GM12865 (cell line): ENCODE measurements at regions not wholly inside any gene's neighbourhood (a gene's known extent, or its start where the extent isn't known, plus 50 kb on each side); places are given as distances from the start of the nearest gene placed in this dataset.

Experiments used
- DNase-seq: peaks from one replicate; pipeline ENCODE4 v3.0.0; 2010; ENCODE audit warnings: low read depth
- H3K4me3 ChIP-seq: 2 replicates; pipeline ENCODE4 v1.5.1; 2011; ENCODE audit warnings: mild to moderate bottlenecking, low read depth, low read length, control low read depth
- TF ChIP-seq, protein P1 (sequence below): IDR thresholded peaks from 2 replicates; pipeline ENCODE4 v1.5.1; 2011; ENCODE audit warnings: low read length, control low read depth, low read depth, inconsistent platforms; ENCODE audit not compliant: insufficient read depth; ENCODE audit errors: missing control alignments

DNA sequence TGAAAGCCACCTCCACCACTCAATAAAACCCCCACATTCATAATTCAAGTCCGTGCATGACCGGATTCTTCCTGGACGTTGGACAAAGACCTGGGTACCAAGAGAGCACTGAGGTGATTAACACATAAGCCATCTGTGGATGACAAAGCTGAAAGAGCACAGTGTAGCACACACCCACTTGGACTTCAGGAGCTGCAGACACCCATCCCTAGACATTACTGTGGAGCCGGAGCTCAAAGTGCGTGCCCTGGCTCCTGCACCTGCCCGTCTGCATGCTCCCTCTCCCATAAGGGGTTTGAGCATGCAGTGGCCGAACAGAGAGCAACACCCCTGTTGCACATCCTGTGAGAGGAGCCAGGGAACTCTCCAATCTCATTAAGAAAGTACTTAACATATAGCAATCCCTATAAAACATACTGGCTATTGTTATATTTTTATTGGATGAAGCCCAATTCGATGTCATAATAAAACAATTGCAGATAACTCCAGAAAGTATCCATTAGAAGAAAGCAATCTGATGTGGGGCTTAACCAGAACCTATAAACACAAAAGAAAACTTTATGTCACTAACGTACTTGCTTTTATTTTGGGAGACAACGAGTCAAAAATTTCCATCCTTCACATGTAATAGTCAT, 1174.2 kb upstream of the C9orf72 start:
- DNase-seq: no peak
- TF ChIP-seq, protein P1, sequence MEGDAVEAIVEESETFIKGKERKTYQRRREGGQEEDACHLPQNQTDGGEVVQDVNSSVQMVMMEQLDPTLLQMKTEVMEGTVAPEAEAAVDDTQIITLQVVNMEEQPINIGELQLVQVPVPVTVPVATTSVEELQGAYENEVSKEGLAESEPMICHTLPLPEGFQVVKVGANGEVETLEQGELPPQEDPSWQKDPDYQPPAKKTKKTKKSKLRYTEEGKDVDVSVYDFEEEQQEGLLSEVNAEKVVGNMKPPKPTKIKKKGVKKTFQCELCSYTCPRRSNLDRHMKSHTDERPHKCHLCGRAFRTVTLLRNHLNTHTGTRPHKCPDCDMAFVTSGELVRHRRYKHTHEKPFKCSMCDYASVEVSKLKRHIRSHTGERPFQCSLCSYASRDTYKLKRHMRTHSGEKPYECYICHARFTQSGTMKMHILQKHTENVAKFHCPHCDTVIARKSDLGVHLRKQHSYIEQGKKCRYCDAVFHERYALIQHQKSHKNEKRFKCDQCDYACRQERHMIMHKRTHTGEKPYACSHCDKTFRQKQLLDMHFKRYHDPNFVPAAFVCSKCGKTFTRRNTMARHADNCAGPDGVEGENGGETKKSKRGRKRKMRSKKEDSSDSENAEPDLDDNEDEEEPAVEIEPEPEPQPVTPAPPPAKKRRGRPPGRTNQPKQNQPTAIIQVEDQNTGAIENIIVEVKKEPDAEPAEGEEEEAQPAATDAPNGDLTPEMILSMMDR: no peak
- H3K4me3 ChIP-seq: no peak overlapping the region

DNA sequence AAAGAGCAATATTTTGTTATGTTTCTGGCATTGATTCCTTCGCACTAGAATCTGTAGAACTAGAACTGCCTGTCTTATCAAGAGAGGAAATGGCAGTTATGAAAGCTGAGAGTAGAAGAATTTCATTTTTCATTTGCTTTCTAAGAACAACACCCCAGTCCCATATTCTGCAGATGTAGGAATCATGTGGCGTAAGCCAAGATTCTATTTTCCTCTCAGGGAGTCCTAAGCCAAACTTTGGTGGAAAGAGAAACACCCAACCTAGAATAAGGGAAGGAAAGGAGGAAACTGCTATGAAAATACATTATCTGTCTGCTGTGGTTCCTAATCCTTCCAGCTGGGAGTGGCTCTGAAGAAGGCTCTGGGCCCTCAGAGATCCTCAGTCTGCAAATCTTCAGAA, 1176.9 kb upstream of the C9orf72 start:
- DNase-seq: no peak
- TF ChIP-seq, protein P1: no peak
- no peak overlapping the region for H3K4me3 ChIP-seq

- TF ChIP-seq, protein P1: no peak
- DNase-seq: no peak
- H3K4me3 ChIP-seq: no peak overlapping the region
These were observed 1185.1 kb upstream of the C9orf72 start for GRCh38 chr9:28758341-28758740.

DNA sequence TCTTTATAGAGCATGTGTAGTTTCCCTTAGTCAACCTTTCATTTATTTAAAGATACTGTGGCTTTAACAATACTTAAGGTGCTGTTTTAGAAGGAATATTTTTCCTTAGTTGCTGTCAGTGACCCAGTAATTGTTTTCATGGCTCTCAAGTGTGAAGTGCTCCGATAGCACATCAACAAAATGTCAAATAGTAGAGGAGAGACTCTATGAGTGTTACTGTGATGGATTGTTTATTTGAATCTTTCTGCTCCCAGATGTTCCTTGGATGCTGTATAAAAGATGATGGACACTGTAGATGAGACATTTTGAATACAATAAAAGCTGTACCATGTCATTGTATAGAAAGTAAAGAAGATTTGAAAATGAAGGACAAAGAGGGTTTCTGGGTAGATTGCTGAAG, 1185.7 kb upstream of the C9orf72 start:
- TF ChIP-seq, protein P1: no peak
- no peak overlapping the region for H3K4me3 ChIP-seq
- DNase-seq: no peak

DNA sequence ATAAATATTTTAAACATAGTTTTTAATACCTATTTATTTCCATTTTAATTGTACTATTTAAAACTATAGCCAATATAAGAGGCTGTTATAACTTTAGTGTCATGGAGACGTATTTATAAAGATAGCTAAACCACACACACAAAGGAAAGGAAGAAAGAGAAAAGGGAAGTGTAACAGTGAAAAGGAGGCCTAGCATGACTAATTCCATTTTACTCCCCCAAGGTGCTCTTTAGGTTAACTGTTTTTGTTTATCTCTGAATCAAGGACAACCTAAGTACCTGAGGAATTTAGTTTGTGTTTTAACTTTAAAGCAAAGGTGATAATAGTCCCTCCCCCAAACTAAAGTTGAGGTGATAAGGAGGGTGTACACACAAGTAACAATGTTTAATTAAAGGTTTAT, 1188.9 kb upstream of the C9orf72 start:
- no peak overlapping the region for H3K4me3 ChIP-seq
- no peak for DNase-seq
- TF ChIP-seq, protein P1: no peak

DNA sequence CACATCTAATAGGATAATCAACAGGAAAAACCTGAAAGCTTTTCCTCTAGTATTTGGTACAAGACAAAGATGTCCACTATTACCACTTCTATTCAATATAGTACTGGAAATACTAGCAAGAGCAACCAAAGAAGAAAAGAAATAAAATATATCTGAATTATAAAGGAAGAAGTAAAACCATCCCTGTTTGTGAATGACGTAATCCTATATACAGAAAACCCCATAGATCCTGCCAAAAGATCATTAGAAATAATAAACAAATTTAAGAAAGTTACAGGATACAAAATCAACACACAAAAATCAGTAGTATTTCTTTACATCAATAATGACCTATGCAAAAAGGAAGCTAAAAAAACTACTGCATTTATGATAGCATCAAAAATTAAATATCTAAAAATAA, 1191.3 kb upstream of the C9orf72 start:
- no peak for DNase-seq
- TF ChIP-seq, protein P1: no peak

GRCh38 chr9:28770226-28770625, 1196.9 kb upstream of the C9orf72 start:
- TF ChIP-seq, protein P1: no peak
- H3K4me3 ChIP-seq: no peak overlapping the region
- no peak for DNase-seq

More for the DNA sequence above, 1191.3 kb upstream of the C9orf72 start:
- no peak overlapping the region for H3K4me3 ChIP-seq
